Fibroblast of pulmonary artery (primary cell): ENCODE measurements at regions not wholly inside any gene's neighbourhood (a gene's known extent, or its start where the extent isn't known, plus 50 kb on each side); places are given as distances from the start of the nearest gene placed in this dataset.

ENCODE experiments used
- DNase-seq: peaks from one replicate; pipeline ENCODE4 v3.0.0-alpha.2; 2010; ENCODE audit warnings: low read depth
- H3K4me3 ChIP-seq: replicated peaks from 2 replicates; pipeline ENCODE4 v1.5.1; 2011; ENCODE audit warnings: low read depth, mild to moderate bottlenecking, control low read depth, low read length, moderate library complexity
- TF ChIP-seq, protein P1 (sequence below): IDR thresholded peaks from 2 replicates; pipeline ENCODE4 v1.5.1; 2011; ENCODE audit warnings: mild to moderate bottlenecking, control low read depth, low read length, inconsistent platforms; ENCODE audit errors: missing control alignments

GRCh38 chr18:27493182-27493581 is 308.1 kb upstream of the CHST9 start:
- H3K4me3 ChIP-seq: no peak overlapping the region
- TF ChIP-seq, protein P1, sequence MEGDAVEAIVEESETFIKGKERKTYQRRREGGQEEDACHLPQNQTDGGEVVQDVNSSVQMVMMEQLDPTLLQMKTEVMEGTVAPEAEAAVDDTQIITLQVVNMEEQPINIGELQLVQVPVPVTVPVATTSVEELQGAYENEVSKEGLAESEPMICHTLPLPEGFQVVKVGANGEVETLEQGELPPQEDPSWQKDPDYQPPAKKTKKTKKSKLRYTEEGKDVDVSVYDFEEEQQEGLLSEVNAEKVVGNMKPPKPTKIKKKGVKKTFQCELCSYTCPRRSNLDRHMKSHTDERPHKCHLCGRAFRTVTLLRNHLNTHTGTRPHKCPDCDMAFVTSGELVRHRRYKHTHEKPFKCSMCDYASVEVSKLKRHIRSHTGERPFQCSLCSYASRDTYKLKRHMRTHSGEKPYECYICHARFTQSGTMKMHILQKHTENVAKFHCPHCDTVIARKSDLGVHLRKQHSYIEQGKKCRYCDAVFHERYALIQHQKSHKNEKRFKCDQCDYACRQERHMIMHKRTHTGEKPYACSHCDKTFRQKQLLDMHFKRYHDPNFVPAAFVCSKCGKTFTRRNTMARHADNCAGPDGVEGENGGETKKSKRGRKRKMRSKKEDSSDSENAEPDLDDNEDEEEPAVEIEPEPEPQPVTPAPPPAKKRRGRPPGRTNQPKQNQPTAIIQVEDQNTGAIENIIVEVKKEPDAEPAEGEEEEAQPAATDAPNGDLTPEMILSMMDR: no peak
- no peak for DNase-seq

DNA sequence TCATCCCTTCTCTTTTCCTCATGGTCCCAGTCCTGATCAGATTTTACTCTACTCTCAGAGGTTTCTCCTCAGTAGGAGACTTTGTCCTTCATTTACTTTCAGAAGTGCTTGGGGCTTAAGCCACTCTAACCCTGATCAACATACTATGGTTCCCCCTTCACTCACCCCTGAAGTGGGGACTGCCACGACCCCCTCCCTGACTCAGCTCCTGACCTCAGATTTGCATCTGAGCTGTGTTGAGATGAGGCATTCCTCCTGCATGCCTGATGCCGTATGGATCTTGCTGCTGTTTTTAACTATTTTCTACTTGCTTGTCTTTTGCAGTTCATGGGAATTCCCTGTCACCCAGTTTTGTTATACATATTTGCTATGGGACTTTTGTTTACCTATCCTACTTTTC is 306.7 kb upstream of the CHST9 start:
- H3K4me3 ChIP-seq: no peak overlapping the region
- TF ChIP-seq, protein P1: no peak
- DNase-seq: no peak

DNA sequence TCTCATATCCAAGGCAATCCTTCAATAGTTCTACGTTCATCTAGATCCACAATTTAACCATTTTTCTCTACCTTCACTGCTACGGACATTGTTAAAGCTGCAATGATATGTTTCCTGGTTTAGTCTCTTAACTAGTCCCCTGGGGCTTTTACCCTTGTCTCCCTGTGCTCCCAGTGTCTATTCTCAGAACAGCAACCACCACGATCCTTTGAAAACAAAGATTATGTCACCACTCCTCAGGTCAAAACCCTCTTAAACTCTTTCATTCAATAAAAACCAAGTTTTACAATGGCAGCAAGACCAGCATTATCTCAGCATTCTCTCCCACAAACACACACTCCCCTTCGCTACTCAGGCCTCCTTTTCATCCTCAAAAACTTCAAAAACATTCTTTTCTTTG is 298.2 kb upstream of the CHST9 start:
- no peak overlapping the region for H3K4me3 ChIP-seq
- TF ChIP-seq, protein P1: no peak
- DNase-seq: no peak

DNA sequence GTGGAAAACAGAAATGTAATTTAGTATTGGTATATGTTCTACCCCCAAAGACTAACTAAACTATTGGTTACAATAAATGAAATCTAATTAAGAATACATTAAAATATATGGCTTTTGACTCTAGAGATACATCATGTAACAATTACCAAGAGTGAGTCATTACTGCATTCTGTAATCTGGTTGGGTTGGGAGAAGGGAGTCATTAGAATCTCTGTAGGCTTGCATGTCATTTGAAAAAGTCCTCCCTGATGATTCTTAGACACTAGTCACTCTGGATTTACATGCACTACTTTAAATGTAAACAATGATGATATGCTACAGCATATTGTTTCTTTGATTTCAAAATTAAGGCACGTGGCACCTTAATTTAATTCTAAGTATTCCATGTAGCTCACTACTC is 293.4 kb upstream of the CHST9 start:
- H3K4me3 ChIP-seq: no peak overlapping the region
- no peak for DNase-seq
- TF ChIP-seq, protein P1: no peak

DNA sequence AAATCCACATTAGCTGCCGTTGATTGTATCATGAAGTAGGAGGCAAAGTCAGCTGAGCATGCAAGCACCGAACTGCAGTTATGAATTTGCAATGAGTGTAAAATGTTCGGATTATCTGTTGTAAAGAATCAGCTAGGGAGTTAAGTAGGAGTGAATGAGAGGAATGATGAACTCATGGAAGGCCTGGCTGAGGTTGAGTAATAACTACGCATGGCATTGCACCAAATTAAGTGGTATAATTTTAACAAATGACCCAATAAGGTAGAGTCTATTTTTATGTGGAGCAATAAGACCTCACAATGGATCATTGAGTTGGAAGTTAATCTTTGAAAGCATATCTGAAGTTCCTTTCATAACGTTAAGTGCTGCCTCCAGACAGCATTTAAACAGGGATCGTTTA is 288.2 kb upstream of the CHST9 start:
- TF ChIP-seq, protein P1: no peak
- DNase-seq: no peak
- H3K4me3 ChIP-seq: no peak overlapping the region

- no peak overlapping the region for H3K4me3 ChIP-seq
- DNase-seq: no peak
- TF ChIP-seq, protein P1: no peak
Observed at GRCh38 chr18:27467073-27467472, 282.0 kb upstream of the CHST9 start.

GRCh38 chr18:27461957-27462356 is 276.8 kb upstream of the CHST9 start:
- no peak overlapping the region for H3K4me3 ChIP-seq
- TF ChIP-seq, protein P1: no peak
- DNase-seq: no peak
